22Rv1 (cell line): ENCODE measurements at regions not wholly inside any gene's neighbourhood (a gene's known extent, or its start where the extent isn't known, plus 50 kb on each side); places are given as distances from the start of the nearest gene placed in this dataset.

Source experiments
- H3K27ac ChIP-seq: fragments of 450-650 bp; 2 replicates; pipeline ENCODE4 v1.5.1; 2017
- ZFX ChIP-seq: fragments of 450-650 bp; IDR thresholded peaks from 2 replicates; pipeline ENCODE4 v1.6.1; 2017; ENCODE audit warnings: antibody characterized with exemption, borderline replicate concordance
- TF ChIP-seq, protein P1 (sequence below): fragments of 450-650 bp; IDR thresholded peaks from 2 replicates; pipeline ENCODE4 v1.5.1; 2017; ENCODE audit warnings: mild to moderate bottlenecking

DNA sequence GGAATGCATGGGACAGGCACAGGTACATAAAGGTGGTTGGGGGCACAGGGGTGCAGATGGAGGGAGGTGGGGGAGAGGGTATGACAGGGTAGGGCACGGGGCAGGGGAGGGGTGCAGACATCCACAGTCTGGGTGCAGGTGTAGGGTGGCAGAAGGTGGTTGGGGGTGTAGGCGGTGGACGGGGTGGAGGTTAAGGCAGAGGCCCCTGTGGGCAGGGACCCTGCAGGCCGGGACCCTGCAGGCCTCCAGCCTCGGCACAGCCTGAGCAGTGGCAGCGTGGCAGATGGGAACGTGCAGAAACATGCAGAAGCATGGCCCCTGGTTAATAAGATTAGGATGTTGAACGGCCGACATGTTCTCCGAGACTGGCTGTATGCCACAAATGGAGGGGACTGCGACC is 115.2 kb downstream of the RBFOX3 start:
- no peak overlapping the region for H3K27ac ChIP-seq
- no peak for TF ChIP-seq ZFX
- TF ChIP-seq, protein P1, sequence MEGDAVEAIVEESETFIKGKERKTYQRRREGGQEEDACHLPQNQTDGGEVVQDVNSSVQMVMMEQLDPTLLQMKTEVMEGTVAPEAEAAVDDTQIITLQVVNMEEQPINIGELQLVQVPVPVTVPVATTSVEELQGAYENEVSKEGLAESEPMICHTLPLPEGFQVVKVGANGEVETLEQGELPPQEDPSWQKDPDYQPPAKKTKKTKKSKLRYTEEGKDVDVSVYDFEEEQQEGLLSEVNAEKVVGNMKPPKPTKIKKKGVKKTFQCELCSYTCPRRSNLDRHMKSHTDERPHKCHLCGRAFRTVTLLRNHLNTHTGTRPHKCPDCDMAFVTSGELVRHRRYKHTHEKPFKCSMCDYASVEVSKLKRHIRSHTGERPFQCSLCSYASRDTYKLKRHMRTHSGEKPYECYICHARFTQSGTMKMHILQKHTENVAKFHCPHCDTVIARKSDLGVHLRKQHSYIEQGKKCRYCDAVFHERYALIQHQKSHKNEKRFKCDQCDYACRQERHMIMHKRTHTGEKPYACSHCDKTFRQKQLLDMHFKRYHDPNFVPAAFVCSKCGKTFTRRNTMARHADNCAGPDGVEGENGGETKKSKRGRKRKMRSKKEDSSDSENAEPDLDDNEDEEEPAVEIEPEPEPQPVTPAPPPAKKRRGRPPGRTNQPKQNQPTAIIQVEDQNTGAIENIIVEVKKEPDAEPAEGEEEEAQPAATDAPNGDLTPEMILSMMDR, result no peak

- TF ChIP-seq ZFX, result no peak
- TF ChIP-seq, protein P1, result no peak
- H3K27ac ChIP-seq, result no peak overlapping the region
Observed at GRCh38 chr17:79491006-79491405, 119.8 kb downstream of the RBFOX3 start.

GRCh38 chr17:79490530-79490929 is 120.3 kb downstream of the RBFOX3 start:
- no peak overlapping the region for H3K27ac ChIP-seq
- TF ChIP-seq, protein P1, result no peak
- TF ChIP-seq ZFX, result no peak

DNA sequence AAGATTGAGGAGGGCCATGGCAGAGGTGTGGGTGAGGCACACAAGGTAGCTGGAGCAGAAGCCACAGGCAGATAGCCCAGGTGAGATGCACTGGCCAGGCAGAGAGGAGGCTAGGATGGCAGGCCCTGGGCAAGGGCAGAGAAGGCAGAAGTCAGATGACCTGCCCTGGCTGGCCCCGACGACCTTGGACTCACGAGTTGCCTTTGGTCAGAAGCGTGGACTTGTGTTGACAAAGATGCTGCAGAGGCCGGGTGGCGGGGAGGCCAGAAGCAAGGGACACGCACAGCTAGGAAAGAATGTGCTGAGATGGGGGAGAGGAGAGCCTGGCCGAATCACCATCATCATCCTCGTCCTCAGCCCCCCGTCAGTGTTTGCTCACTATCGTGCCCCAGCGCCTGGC is 123.7 kb downstream of the RBFOX3 start:
- no peak for TF ChIP-seq ZFX
- TF ChIP-seq, protein P1, result no peak
- no peak overlapping the region for H3K27ac ChIP-seq

DNA sequence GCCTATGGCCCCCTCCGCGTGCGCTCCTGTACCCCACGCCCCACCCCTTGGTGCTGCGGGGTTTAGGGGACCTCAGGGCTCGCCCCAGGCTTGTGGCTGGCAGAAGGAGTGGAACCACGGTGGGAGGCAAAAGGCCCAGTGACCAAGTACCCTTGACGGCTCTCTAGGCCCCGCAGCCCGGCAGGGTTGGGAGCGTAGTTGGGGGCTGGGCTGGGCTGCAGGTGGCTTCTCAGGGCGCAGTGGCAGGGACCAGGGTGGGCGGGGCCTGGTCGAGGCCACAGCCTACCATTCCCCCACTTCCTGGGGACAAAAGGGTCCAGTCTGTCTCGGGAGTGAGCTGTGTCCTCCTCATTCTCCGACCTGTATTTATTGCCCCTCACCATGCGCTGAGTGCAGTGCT is 124.9 kb downstream of the RBFOX3 start:
- TF ChIP-seq, protein P1, result no peak
- no peak for TF ChIP-seq ZFX
- H3K27ac ChIP-seq, result no peak overlapping the region

GRCh38 chr17:79485419-79485985 is 125.3 kb downstream of the RBFOX3 start:
- no peak for TF ChIP-seq ZFX
- TF ChIP-seq, protein P1, result no peak
- H3K27ac ChIP-seq, result no peak overlapping the region

GRCh38 chr17:79484600-79485418 is 126.0 kb downstream of the RBFOX3 start:
- no peak overlapping the region for H3K27ac ChIP-seq
- TF ChIP-seq, protein P1, result no peak
- no peak for TF ChIP-seq ZFX
